ENCODE measurements at regions not wholly inside any gene's neighbourhood (a gene's known extent, or its start where the extent isn't known, plus 50 kb on each side); places are given as distances from the start of the nearest gene placed in this dataset.

GRCh38 chr6:163744256-163744925, 329.9 kb downstream of the QKI start:
- TF ChIP-seq CTCF (IDR thresholded peaks at IDR 0.05; ENCODE audit: control insufficient read depth, extremely low read depth, insufficient read depth), result no peak
- H3K4me3 ChIP-seq (ENCODE audit: low read depth, low read length), result no peak overlapping the region

GRCh38 chr6:163743796-163744195, 329.3 kb downstream of the QKI start:
- no peak overlapping the region for H3K4me3 ChIP-seq (ENCODE audit: low read depth, low read length)
- TF ChIP-seq CTCF (IDR thresholded peaks at IDR 0.05; ENCODE audit: control insufficient read depth, extremely low read depth, insufficient read depth), result no peak
- DNase-seq (ENCODE audit: low read depth), result no peak

More at GRCh38 chr6:163744256-163744925, 329.9 kb downstream of the QKI start:
- DNase-seq (ENCODE audit: low read depth), result no peak

GRCh38 chr6:163741743-163742363, 327.3 kb downstream of the QKI start:
- DNase-seq (ENCODE audit: low read depth), result no peak
- TF ChIP-seq CTCF (IDR thresholded peaks at IDR 0.05; ENCODE audit: control insufficient read depth, extremely low read depth, insufficient read depth), result no peak

GRCh38 chr6:163741342-163741741, 326.8 kb downstream of the QKI start:
- DNase-seq (ENCODE audit: low read depth), result no peak
- no peak for TF ChIP-seq CTCF (IDR thresholded peaks at IDR 0.05; ENCODE audit: control insufficient read depth, extremely low read depth, insufficient read depth)
- no peak overlapping the region for H3K4me3 ChIP-seq (ENCODE audit: low read depth, low read length)

More at GRCh38 chr6:163741743-163742363, 327.3 kb downstream of the QKI start:
- H3K4me3 ChIP-seq (ENCODE audit: low read depth, low read length), result no peak overlapping the region

GRCh38 chr6:163739966-163740365, 325.4 kb downstream of the QKI start:
- TF ChIP-seq CTCF (IDR thresholded peaks at IDR 0.05; ENCODE audit: control insufficient read depth, extremely low read depth, insufficient read depth), result no peak
- H3K4me3 ChIP-seq (ENCODE audit: low read depth, low read length), result no peak overlapping the region
- no peak for DNase-seq (ENCODE audit: low read depth)

- H3K4me3 ChIP-seq (ENCODE audit: low read depth, low read length), result no peak overlapping the region
- no peak for DNase-seq (ENCODE audit: low read depth)
- no peak for TF ChIP-seq CTCF (IDR thresholded peaks at IDR 0.05; ENCODE audit: control insufficient read depth, extremely low read depth, insufficient read depth)
These were observed 324.8 kb downstream of the QKI start for GRCh38 chr6:163739408-163739725.
